HG03066 (cell line): ENCODE measurements at regions not wholly inside any gene's neighbourhood (a gene's known extent, or its start where the extent isn't known, plus 50 kb on each side); places are given as distances from the start of the nearest gene placed in this dataset.
"Not testable (repeated sequence)": the region's sequence is repeated elsewhere in the genome, so short reads cannot be mapped to it uniquely, and the experiment has no call there.

ENCODE experiments used
- ATAC-seq: cut with Tn5 transposase; IDR thresholded peaks from one replicate; pipeline ENCODE4 v1.9.1; 2021; ENCODE audit warnings: low read depth; ENCODE audit not compliant: unreplicated experiment

DNA sequence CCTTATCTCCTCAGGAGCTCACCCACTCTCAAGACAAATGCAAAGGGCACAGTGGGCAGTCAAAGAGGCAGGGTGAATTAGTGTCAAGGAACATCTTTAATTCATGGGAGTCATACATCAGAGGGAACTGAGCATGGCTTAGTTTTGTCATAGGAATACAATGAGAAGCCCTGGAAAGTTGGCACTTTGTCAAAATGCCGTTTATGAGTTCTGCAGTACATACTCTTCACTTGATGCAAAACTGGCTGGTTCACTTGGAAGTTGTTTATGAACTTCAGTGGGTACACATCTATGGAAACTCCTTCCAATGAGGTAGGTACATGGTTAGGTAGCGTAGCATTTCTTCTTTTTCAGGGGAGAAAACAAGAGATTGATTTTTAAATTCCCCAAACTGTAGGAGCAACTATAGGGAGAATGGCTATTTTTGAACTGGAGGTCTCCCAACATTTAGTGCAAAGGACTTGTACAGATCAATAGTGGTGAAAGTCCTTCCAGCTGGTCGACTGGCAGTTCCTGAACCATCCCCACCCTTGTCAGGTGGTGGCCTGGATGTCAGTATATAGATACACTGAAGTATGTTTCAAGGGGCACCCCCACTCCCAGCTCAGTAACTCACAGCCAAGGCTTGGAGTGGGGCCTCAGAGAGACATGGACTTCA, 580.5 kb downstream of the REEP3 start:
- ATAC-seq, result no peak

DNA sequence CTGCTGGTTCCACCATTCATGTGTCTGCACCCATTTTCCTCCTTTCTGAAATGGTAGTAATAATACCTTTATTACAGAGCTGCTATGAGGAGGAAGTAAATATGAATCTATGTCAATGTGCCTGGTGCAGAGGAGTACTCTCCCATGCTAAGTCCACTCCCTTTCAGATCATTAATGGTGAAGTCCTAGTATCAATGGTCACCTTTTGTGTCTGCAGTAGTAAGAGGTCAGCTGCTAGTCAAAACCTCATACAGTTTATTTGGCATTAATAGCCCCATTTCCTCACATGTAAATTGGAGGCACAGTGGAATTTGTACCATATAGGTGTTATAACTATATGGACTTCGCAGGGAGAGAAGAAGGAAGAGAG, 581.0 kb downstream of the REEP3 start:
- ATAC-seq, result no peak

DNA sequence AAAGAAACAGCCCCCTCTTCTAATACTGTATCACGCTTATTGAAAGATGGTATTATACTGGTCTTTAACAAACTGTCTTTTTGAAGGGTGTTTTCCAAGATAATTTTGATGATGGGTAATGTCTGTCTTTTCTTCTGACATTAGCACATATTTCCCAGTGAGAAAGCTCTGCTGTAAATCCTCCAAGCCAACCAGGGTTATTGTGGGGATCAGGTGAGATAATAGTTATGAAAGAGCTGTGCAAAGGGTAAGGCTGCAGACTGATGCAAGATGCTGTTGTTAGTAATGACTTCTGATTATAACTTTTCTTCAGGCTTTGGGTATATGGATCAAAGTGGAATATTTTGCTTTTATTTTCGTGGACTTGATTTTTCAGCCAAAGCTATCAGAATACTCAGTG, 581.7 kb downstream of the REEP3 start:
- ATAC-seq, result no peak

DNA sequence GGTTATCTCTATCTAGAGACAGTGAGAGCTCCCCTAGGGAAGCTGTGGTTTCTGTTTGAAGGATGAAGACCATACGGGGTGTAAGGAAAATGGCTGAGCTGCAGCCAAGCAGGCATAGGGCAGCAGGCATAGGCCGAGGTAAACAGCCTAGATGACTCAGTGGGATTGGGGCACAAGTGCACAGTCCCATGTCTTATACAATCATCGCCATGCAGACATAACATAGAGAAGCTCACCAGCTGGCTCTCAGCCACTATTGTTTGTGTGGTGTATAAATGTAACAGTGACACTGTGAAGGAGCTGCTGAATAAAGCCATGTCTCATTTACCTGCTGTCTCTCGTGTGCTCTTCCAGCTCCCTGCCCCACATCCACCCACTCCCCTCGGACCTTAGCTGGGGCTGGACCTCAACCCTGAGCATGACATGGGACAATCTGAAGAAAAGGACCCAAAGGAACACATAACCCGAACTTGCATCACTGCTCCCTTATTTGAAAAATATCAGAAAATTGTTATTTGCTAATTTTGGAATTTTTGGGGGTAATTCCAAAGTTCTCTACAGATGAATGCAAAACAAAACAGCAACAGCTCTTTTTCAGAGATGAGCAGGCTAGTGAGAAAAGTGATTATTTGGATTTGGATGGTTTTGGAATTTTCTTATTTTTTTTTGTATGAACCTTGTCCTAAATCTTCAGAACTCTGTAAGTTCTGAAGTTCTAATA, 582.7 kb downstream of the REEP3 start:
- ATAC-seq, result no peak

DNA sequence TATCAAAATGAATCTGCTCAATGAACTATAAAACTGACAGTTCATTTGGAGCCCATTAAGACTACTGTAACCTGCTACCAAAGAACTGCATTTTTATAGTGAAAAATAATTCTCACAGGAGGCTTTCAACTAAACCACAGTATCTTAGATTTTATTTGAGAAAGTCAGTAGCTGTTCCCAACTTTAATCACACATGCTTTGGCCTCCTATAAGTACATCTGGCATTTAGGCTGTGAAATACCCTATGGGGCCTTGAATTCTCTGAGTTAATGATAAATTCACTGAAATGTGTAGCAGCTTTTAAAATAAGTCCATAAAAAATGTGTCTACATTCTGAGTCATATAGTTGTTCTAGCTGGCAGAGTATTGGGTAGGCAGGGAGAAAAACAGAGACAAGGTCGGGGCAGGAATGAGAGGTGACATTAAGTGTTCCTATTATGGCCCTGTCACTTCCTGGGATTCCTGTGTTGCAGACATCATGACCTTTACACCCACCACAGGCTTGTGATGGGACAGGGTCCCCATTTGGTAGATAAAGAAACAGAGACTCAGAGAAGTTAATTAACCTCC, 588.8 kb downstream of the REEP3 start:
- ATAC-seq, result no peak

DNA sequence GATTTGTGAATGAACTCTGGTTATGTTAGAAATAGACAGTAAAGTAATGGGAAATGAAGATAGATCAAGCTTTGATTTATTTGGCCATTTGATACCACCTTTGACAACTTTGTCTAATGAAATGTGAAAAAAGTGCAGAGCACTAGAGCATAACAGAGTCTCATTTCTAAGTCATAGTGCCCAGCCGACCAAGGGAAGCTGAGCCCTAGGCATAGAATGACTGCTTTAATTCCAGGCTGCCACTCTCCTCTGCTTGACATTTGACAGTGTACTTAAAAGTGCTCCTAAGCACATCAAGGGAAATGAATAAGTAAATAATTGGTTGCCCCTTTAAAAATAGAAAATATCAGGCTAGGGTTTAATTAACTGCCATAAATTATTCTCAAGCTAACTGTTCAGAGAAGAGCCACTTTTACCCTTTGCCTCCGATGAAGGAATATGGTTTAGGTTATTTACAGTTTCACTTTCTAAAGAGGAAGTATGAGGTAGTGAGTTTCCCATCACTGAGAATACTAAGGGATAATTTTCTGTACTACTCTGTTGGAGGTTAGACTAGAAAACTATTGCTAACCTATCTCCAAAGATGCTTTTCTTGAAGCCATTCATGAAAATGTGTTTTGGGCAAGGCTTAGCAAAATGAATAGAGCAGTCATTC, 591.6 kb downstream of the REEP3 start:
- no peak for ATAC-seq

DNA sequence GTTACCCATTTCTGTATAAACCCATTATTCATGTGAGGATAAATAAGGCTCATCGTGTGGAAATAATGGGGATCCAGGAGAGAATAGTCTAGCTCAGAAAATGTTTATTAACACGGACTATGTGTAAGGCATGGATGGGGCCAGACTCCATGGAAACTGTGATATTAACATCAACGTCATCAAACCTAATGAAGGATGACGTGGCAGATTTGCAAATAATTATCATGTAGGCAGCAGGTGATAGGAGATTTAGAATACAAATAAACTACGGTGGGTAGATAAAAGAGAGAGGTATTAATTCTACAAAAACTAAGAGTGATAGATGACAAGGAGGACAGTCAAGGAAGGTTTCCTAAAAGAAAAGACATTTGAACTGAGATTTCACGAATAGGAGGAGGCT, 592.2 kb downstream of the REEP3 start:
- no peak for ATAC-seq

DNA sequence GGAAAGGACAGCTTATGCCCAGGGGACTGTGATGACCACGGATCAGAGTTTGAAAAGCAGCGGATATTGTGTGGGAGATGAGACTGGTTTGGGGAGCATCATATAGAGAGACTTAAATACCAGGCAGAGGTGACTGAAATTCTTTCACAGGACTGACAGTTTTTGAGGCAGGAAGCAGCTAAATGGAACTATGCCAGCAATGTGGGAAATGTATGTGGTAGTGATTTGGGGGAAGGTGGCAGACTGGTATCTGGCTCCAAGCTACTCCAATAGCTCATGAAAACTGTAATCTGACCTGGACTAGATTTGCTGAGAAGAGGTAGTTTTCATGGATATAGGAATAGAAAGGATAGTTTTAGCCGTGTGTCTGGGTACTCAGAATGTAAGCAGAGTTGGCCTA, 592.6 kb downstream of the REEP3 start:
- ATAC-seq, result no peak

DNA sequence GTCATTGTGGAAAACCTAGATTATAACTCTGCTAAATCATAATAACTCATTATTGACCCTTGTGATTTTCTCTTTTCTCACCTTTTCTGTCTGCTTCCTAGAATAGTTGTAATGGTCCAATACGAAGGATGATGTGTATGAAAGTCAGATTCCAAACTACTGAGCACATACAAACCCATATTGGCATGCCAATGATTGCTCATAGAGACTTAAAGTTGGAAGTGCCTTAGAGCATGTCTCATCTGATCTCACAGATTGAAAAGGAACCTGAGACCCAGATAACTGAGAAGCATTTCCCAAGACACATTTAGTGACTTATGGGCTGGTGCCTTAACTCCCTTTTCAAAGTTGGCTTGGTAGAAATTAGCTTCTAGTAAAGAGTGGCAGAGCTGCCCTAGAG, 594.3 kb downstream of the REEP3 start:
- no peak for ATAC-seq

DNA sequence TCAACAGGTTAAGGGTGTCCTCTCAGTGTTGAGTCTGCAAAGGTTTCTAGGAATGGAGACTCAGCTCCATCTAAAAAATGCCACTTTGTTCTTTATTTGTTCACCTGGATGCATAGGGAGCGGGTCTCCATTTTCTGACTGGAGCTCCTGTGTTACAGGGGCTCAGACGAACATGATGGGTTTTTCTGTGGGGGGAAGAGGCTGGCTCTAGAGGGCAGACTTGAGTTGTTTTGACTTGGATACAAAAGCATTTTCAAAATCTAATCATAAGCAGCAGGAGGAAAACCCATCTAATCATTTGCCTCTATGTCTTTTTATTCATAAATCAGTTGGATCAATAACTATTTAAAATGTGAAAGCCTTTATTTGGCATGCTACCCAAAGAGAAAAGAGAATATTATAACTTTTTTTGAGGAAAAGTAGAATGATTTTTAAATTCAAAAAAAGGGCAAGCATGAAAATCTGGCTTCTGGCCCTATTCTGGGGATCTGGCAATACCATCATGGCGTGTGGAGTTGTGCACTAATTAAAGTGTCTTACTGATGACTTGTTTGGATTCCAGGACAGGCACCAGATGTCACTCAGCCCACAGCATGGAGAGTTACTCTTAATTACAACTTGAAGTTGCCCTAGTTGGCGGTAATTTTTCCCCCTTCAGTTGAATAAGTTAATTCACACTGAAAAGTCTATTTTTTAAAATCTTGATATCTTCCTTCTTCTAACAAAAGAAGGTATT, 594.9 kb downstream of the REEP3 start:
- no peak for ATAC-seq

DNA sequence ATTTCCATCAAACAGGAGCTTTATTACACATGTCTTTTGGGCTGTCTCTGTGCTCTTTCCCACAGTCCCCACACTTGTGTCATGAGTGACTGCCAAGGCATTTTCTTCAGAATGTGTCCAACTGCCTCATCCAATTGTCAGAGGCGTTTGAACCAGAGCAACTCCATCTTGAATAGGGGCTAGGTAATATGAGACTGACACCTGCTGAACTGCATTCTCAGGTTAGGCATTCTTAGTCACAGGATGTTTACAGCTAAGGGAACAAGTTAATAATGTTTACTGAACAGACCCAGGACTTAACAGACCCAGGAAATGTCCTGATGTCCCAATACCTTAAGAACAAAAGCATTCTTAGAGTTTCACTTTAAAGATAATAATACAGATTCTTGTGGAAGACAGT, 595.5 kb downstream of the REEP3 start:
- ATAC-seq, result no peak

DNA sequence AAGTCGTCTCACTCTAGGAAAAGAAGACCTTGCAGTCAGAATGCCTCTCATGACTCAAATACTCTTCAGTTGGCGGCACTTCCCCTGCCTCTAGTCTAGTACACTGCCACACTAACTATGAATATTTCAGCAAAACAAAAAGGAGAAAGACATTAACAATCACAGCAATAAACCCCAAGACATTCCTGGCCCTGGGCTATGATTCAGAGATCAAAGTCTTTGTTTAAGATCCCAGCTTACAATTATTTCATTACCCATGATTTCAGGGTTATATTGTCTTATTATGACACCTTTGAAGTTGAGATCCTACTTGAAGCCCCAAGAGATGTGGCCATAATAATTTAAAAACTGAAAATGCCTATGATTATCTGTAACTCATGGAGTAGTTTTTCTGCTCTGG, 597.5 kb downstream of the REEP3 start:
- ATAC-seq, result no peak

DNA sequence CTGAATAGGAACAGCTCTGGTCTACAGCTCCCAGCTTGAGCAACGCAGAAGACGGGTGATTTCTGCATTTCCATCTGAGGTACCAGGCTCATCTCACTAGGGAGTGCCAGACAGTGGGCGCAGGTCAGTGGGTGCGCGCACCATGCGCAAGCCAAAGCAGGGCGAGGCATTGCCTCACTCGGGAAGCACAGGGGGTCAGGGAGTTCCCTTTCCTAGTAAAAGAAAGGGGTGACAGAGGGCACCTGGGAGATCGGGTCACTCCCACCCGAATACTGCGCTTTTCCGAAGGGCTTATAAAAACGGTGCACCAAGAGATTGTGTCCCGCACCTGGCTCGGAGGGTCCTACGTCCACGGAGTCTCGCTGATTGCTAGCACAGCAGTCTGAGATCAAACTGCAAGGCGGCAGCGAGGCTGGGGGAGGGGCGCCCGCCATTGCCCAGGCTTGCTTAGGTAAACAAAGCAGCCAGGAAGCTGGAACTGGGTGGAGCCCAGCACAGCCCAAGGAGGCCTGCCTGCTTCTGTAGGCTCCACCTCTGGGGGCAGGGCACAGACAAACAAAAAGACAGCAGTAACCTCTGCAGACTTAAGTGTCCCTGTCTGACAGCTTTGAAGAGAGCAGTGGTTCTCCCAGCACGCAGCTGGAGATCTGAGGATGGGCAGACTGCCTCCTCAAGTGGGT, 599.2 kb downstream of the REEP3 start:
- ATAC-seq, result not testable (repeated sequence)

DNA sequence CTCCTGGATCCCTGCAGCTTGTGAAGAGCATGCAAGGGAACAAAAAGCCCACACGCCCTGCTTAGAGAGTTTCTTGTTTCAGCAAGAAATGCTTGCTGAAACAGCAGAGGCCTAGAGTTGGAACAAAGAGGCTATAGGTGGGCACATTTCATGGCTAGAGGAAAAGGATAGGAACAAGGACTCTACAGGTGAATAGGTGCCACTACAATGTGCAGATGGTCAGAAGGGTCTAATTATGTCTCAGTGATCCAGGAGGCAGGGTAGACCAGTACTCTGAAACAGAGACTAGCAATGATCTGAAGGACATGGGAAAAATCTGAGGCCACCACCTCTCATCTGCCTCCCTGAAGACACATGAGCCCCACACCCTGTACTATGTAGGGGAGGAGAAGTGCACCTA, 609.0 kb downstream of the REEP3 start:
- ATAC-seq, result no peak

DNA sequence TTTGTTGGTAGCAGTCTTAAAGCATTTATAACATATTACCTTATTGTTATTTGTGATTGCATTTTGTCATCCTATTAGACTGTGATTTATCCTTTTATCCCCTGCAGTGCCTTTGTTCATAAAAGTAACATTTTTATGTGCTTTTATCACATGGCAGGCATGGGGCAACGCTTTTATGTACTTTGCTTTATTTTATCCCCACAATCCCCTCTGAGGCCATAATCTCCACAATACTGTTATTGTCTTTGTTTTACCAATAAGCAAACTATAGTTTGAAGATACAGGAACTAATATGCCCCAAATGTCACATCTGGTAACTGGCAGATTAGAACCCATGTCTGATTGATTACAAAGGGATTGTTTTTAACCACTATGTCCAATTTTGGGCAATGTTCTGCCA, 613.5 kb downstream of the REEP3 start:
- no peak for ATAC-seq

DNA sequence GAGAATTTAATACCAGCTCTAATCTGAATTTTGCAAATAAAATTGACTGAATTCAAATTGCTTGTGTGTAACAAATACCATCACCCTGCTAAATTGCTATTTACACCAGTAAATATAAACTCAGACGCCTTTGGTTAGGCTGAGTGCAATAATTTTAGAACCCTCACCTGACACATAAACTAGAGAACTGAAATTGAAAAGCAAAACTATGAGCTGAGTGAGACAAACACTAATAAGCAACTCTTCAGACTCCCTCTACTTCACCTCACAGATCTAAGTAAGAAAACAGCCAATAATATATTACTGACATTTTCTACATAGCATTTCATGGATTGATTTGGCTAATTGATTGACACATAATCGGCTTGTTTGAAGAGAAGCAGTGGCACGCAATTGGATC, 621.2 kb downstream of the REEP3 start:
- no peak for ATAC-seq

DNA sequence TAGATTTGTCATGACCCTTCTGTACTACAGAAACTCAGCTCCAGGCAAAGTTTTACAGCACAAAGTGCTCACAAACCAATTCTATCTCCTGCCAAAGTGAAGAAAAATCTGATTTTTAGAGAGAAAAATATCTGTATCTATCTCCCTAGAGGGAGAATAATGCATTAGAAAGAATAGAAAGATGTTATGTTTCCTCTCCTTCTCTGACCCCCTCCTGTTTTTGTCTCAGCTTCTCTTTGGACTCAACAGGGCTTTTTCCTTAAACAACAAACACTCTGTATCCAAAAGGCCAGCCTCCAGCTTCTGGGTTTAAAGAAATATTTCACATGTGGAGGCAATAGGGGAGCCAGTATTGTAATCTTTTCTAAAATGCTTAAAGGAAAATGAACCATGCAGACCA, 627.4 kb downstream of the REEP3 start:
- no peak for ATAC-seq

DNA sequence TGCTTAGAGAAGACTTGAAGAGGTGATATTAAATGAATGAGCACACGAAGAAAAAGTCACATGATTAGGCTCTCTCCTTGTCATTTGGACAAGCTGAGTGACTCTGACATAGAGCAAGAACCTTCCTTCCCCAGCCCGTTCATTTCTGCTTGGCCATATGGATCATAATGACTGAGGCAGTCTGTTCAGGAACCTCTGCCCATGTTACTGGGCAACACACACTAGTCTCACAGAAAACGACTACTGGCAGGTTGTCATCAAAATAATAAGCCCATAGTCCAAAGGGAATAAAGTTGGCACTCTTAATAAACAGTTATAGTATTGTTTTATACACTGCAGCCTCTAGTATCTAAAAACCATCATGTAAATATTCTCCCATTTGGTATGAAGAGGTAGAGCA, 635.0 kb downstream of the REEP3 start:
- no peak for ATAC-seq

DNA sequence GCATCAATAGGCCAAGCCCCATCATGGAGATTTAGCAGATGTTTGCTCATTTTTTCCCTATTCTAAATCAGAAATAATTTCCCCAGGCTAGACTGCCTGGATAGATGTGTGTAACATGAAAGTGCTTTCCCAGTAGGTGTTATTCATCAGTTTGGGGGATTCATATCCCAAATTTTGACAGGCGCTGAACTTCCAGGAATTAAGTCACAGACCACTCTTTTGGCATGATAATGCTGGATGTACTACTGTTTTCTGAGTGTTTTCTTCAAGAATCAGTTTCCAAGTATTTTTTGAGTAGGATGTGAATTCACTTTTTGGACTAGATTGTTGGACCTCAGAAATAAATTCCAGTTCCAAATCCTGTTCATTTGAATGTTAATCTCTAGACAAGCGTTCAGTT, 637.4 kb downstream of the REEP3 start:
- ATAC-seq, result no peak
